H1 (cell line): ENCODE measurements at regions not wholly inside any gene's neighbourhood (a gene's known extent, or its start where the extent isn't known, plus 50 kb on each side); places are given as distances from the start of the nearest gene placed in this dataset.

ENCODE experiments used
- CTCF ChIA-PET: fragments of 300-600 bp; sonication (Branson Sonifier 250); formaldehyde crosslinking; loops from one replicate; lab custom pipeline; 2021; ENCODE audit not compliant: partially characterized antibody; lab: Charles Lee
- POLR2A ChIA-PET: fragments of 300-600 bp; sonication (Branson Sonifier 250); formaldehyde crosslinking; loops from one replicate; lab custom pipeline; 2021; ENCODE audit warnings: inconsistent platforms; ENCODE audit not compliant: partially characterized antibody; lab: Charles Lee
- DNase-seq, 2 experiments: peaks; one replicate each; pipeline versions ENCODE4 v3.0.0 to v3.0.0-alpha.2; 2010 to 2022; ENCODE audit warnings: low spot score in 2 of 2, low read depth in 1 of 2, mixed read lengths in 1 of 2
- FAIRE-seq: peaks from 2 replicates; lab custom pipeline; 2011; peaks lifted over from hg19 to GRCh38; lab: Jason Lieb, UNC
- H2AFZ ChIP-seq: 2 replicates; pipeline ENCODE4 v1.8.1; 2012; ENCODE audit warnings: low read length, inconsistent platforms
- H2AK5ac ChIP-seq: 2 replicates; pipeline ENCODE4 v1.6.1; 2013; ENCODE audit warnings: low read depth, low read length
- H2BK120ac ChIP-seq: replicated peaks from 2 replicates; pipeline ENCODE3; 2013; ENCODE audit warnings: low read depth, low read length, inconsistent platforms
- H2BK12ac ChIP-seq: 2 replicates; pipeline ENCODE4 v1.6.1; 2013; ENCODE audit warnings: low read depth, low read length
- H2BK15ac ChIP-seq: 2 replicates; pipeline ENCODE4 v1.6.1; 2013; ENCODE audit warnings: low read length
- H2BK20ac ChIP-seq: 2 replicates; pipeline ENCODE4 v1.6.1; 2013; ENCODE audit warnings: low read length
- H2BK5ac ChIP-seq: 2 replicates; pipeline ENCODE4 v1.6.1; 2013; ENCODE audit warnings: low read depth, low read length
- H3K14ac ChIP-seq: 2 replicates; pipeline ENCODE4 v1.6.1; 2013; ENCODE audit warnings: inconsistent platforms; ENCODE audit not compliant: insufficient read length
- H3K18ac ChIP-seq: 2 replicates; pipeline ENCODE4 v1.6.1; 2013; ENCODE audit warnings: low read length; ENCODE audit errors: extremely low read depth
- H3K23ac ChIP-seq: 2 replicates; pipeline ENCODE4 v1.6.1; 2013; ENCODE audit warnings: inconsistent platforms; ENCODE audit not compliant: insufficient read length
- H3K23me2 ChIP-seq: 2 replicates; pipeline ENCODE4 v1.6.1; 2013; ENCODE audit warnings: low read depth, low read length
- H3K27ac ChIP-seq: 2 replicates; pipeline ENCODE4 v1.6.1; 2011; ENCODE audit warnings: low read depth, low read length, inconsistent platforms
- H3K27me3 ChIP-seq, 4 experiments: replicated peaks in 1 of 4; 1 replicate in 1 of 4; 2 replicates in 3 of 4; pipeline versions ENCODE4 v1.6.1 to v1.8.1; 2011 to 2013; ENCODE audit warnings: low read length in 3 of 4, mild to moderate bottlenecking in 3 of 4, inconsistent platforms in 2 of 4, mixed read lengths in 2 of 4, moderate library complexity in 1 of 4; ENCODE audit not compliant: control insufficient read depth in 3 of 4, insufficient read depth in 3 of 4; ENCODE audit errors: extremely low read depth in 1 of 4
- H3K36me3 ChIP-seq, 4 experiments: 2 replicates each; pipeline versions ENCODE4 v1.6.1 to v1.8.1; 2011 to 2013; ENCODE audit warnings: mild to moderate bottlenecking in 4 of 4, low read length in 3 of 4, moderate library complexity in 2 of 4, control low read depth in 1 of 4, inconsistent platforms in 1 of 4; ENCODE audit not compliant: insufficient read depth in 4 of 4, control insufficient read depth in 2 of 4
- H3K4ac ChIP-seq: replicated peaks from 2 replicates; pipeline ENCODE3; 2013; ENCODE audit warnings: low read length, low read depth, mixed read lengths, inconsistent platforms; ENCODE audit not compliant: insufficient read length
- H3K4me1 ChIP-seq, 4 experiments: replicated peaks in 1 of 4; 1 replicate in 1 of 4; 2 replicates in 3 of 4; pipeline versions ENCODE4 v1.6.1 to v1.8.1; 2011 to 2013; ENCODE audit warnings: low read length in 3 of 4, inconsistent platforms in 2 of 4, mixed read lengths in 1 of 4; ENCODE audit not compliant: insufficient read depth in 4 of 4, control insufficient read depth in 3 of 4
- H3K4me2 ChIP-seq, 2 experiments: 2 replicates each; pipeline versions ENCODE4 v1.6.1 to v1.8.1; 2011 to 2013; ENCODE audit warnings: low read depth in 2 of 2, low read length in 2 of 2, control low read depth in 1 of 2, inconsistent platforms in 1 of 2, mild to moderate bottlenecking in 1 of 2; ENCODE audit not compliant: insufficient read depth in 1 of 2
- H3K4me3 ChIP-seq, 4 experiments: fragments of 200-600, 300-600 bp in 1 of 4; sonication (generic), shearing (Covaris generic), sonication (Bioruptor Twin) in 1 of 4; 2 replicates each; pipeline versions ENCODE4 v1.5.1 to v1.8.1; 2011 to 2016; ENCODE audit warnings: low read length in 4 of 4, low read depth in 3 of 4, control low read depth in 2 of 4, inconsistent platforms in 2 of 4, mild to moderate bottlenecking in 2 of 4, mixed read lengths in 1 of 4, moderate library complexity in 1 of 4; ENCODE audit not compliant: insufficient read depth in 2 of 4; ENCODE audit errors: extremely low read depth in 1 of 4
- H3K56ac ChIP-seq: replicated peaks from 2 replicates; pipeline ENCODE3; 2013; ENCODE audit warnings: low read depth, mild to moderate bottlenecking, mixed read lengths, low read length, inconsistent platforms; ENCODE audit not compliant: insufficient read length
- H3K79me1 ChIP-seq: 2 replicates; pipeline ENCODE4 v1.6.1; 2013; ENCODE audit warnings: low read depth, low read length, control low read depth
- H3K79me2 ChIP-seq, 2 experiments: 2 replicates each; pipeline versions ENCODE4 v1.6.1 to v1.8.1; 2012 to 2013; ENCODE audit warnings: low read length in 2 of 2, mild to moderate bottlenecking in 2 of 2, inconsistent platforms in 1 of 2; ENCODE audit not compliant: insufficient read depth in 2 of 2, control insufficient read depth in 1 of 2
- H3K9ac ChIP-seq, 4 experiments: replicated peaks in 1 of 4; 1 replicate in 1 of 4; 2 replicates in 3 of 4; pipeline versions ENCODE4 v1.6.1 to v1.8.1; 2011 to 2013; ENCODE audit warnings: low read depth in 3 of 4, low read length in 3 of 4, control low read depth in 2 of 4, mild to moderate bottlenecking in 2 of 4, moderate library complexity in 2 of 4, inconsistent platforms in 1 of 4; ENCODE audit errors: extremely low read depth in 1 of 4
- H3K9me3 ChIP-seq, 2 experiments: 2 replicates each; pipeline versions ENCODE4 v1.6.1 to v1.8.1; 2012 to 2013; ENCODE audit warnings: mild to moderate bottlenecking in 2 of 2, moderate library complexity in 2 of 2, control low read depth in 1 of 2, inconsistent platforms in 1 of 2, low read depth in 1 of 2, low read length in 1 of 2, mixed read lengths in 1 of 2; ENCODE audit not compliant: insufficient read depth in 2 of 2
- H4K20me1 ChIP-seq, 2 experiments: replicated peaks in 1 of 2; 2 replicates each; pipeline versions ENCODE3 to v1.8.1; 2011 to 2013; ENCODE audit warnings: inconsistent platforms in 2 of 2, low read length in 2 of 2, mild to moderate bottlenecking in 1 of 2; ENCODE audit not compliant: insufficient read depth in 2 of 2, control insufficient read depth in 1 of 2
- H4K5ac ChIP-seq: 2 replicates; pipeline ENCODE4 v1.6.1; 2013; ENCODE audit warnings: low read length, low read depth, mixed read lengths, inconsistent platforms; ENCODE audit not compliant: insufficient read length
- H4K8ac ChIP-seq: 2 replicates; pipeline ENCODE4 v1.8.0; 2013; ENCODE audit warnings: mild to moderate bottlenecking, moderate library complexity, low read length, inconsistent platforms; ENCODE audit not compliant: insufficient read depth; ENCODE audit errors: extremely low read depth
- H4K91ac ChIP-seq: replicated peaks from 2 replicates; pipeline ENCODE3; 2013; ENCODE audit warnings: low read length, mixed read lengths, inconsistent platforms; ENCODE audit not compliant: insufficient read length
- CEBPB ChIP-seq: IDR thresholded peaks from 2 replicates; pipeline ENCODE4 v1.6.1; 2012; ENCODE audit warnings: low read depth, low read length
- KDM1A ChIP-seq: fragments of 200-600, 300-600 bp; sonication (generic); IDR thresholded peaks from 2 replicates; pipeline ENCODE4 v1.7.1; 2016; ENCODE audit warnings: mild to moderate bottlenecking, low read length, borderline replicate concordance
- KDM4A ChIP-seq: IDR thresholded peaks from one replicate; pipeline ENCODE4 v1.7.1; 2012; ENCODE audit warnings: low read depth, mild to moderate bottlenecking, moderate library complexity, low read length, inconsistent platforms; ENCODE audit not compliant: severe bottlenecking
- SIRT6 ChIP-seq: IDR thresholded peaks from one replicate; pipeline ENCODE4 v1.7.1; 2012; ENCODE audit warnings: low read length, inconsistent platforms
- WGBS, 2 experiments: shearing (Covaris generic) in 1 of 2; methylation state at CpG; one replicate each; pipeline versions ENCODE4 v1.1.6 to v1.1.7; 2013 to 2015; ENCODE audit warnings: low lambda C conversion rate in 2 of 2, mixed read lengths in 2 of 2, inconsistent platforms in 1 of 2, low coverage in 1 of 2, missing lambda C conversion rate in 1 of 2; ENCODE audit not compliant: insufficient replicate concordance in 2 of 2, insufficient coverage in 1 of 2, insufficient read length in 1 of 2; ENCODE audit errors: extremely low coverage in 1 of 2, missing lambda C conversion rate in 1 of 2; 5-methylcytosine and 5-hydroxymethylcytosine counted together

GRCh38 chr16:85252461-85252860, 140.2 kb upstream of the CIBAR2 start:
- peaks cover 9 to 20% of the 10 kb centered on the region in 2 experiments for H4K20me1 ChIP-seq
- POLR2A ChIA-PET, result interaction anchor here (0.8 to 0.9 kb wide), 2 partner anchors 11 to 19 kb away, joined by 3 to 6 read pairs; no protein-coding TSS in a partner anchor
- 92% methylated on average over 9 of the region's 9 CpGs; no CpG with 5 or more reads in 1 of the 2 experiments for WGBS, 2 experiments

More at GRCh38 chr16:85252461-85252860, 140.2 kb upstream of the CIBAR2 start:
- Histone ChIP-seq H2AK5ac (no peak overlapping the region), H3K27ac (no peak overlapping the region), H3K23ac (no peak overlapping the region), H3K23me2 (no peaks in the 10 kb centered on the region), H3K4ac (no peak overlapping the region), H3K9ac (no peak overlapping the region), H3K4me2 (no peak overlapping the region), H2BK12ac (no peak overlapping the region), H3K27me3 (no peaks in the 10 kb centered on the region), H2BK20ac (no peak overlapping the region), H3K9me3 (no peaks in the 10 kb centered on the region), H4K91ac (no peak overlapping the region), H3K79me2 (no peaks in the 10 kb centered on the region; a peak in 1 of 4 replicates), H3K4me1 (peaks cover 0 to 11% (median 2%) of the 10 kb centered on the region in 4 experiments; a peak in 4 of 7 replicates), H3K56ac (no peak overlapping the region), H3K18ac (no peak overlapping the region), H3K4me3 (no peak overlapping the region), H2BK15ac (no peak overlapping the region), H2BK120ac (no peak overlapping the region), H3K36me3 (no peaks in the 10 kb centered on the region), H3K79me1 (peaks cover 7% of the 10 kb centered on the region), H2BK5ac (no peak overlapping the region), H2AFZ (no peak overlapping the region), H4K8ac (no peak overlapping the region), H4K5ac (no peak overlapping the region), H3K14ac (no peak overlapping the region)
- CTCF ChIA-PET, result interaction anchor here (0.9 to 17.5 kb wide), 42 partner anchors 11 to 273 kb away, joined by 3 to 371 read pairs (median 5); partner anchors contain the start of gene CIBAR2
- FAIRE-seq, result no peak
- TF ChIP-seq SIRT6 (no peak), KDM4A (no peak), CEBPB (no peak), KDM1A (no peak)
- DNase-seq, result no peak
